NCI-H2196 treated with DMSO at 0.1 percent for 48 hours (cell line): ENCODE measurements at regions not wholly inside any gene's neighbourhood (a gene's known extent, or its start where the extent isn't known, plus 50 kb on each side); places are given as distances from the start of the nearest gene placed in this dataset.
"Not testable (repeated sequence)": the region's sequence is repeated elsewhere in the genome, so short reads cannot be mapped to it uniquely, and the experiment has no call there.

Experiments used
- DNase-seq: peaks from one replicate; lab custom pipeline; 2025; ENCODE audit not compliant: unreplicated experiment; lab: John Stamatoyannopoulos, UW

- no peak for DNase-seq
Measured at GRCh38 chr20:12925863-12926793, 82.6 kb upstream of the SPTLC3 start.

GRCh38 chr20:12927489-12927888, 81.3 kb upstream of the SPTLC3 start:
- DNase-seq: no peak

DNA sequence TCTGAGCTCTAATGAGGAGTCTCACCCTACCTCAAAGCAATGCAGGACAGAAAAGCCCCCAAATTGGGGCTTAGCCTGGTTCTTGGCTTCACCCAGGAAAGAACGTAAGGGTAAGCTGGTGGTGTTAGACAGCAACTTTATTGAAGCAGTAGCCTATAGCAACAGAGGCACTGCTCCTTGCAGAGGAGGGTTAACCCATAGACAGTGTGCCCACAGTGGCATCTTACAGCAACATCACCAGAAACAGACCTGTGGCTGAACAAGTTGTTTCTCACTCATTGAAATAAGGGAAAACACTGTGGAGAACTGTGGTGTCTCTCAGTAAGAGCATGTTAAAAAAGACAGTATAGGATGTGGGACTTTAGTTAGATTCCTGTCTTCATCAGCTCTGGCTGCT, 80.4 kb upstream of the SPTLC3 start:
- no peak for DNase-seq

DNA sequence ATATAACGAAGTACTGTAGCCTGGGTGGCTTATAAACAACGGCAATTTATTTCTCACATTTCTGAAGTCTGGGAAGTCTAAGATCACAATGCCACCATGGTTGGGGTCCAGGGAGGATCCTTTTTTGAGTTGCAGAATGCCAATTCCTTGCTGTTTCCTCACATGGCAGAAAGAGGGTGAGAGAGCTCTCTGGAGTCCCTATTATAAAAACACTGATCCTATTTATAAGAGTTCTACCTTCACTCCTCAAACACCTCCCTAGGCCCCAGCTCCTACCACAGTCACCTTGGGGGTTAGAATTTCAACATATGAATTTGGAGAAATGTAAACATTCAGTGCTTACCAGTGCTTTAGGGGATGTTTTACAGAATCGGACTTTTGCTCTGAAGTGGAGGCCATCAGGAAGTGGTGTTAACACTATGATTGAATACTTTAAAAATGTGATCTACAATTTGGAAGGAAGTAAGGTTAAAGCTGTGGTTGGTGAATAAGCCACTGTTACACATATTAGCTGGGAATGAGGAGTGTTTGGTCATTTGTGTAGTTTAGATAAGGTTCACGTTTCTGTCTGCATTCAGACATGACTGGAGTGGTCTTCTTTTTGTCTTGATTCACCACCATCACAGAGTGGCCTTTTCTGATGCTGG, 79.9 kb upstream of the SPTLC3 start:
- DNase-seq: no peak

DNA sequence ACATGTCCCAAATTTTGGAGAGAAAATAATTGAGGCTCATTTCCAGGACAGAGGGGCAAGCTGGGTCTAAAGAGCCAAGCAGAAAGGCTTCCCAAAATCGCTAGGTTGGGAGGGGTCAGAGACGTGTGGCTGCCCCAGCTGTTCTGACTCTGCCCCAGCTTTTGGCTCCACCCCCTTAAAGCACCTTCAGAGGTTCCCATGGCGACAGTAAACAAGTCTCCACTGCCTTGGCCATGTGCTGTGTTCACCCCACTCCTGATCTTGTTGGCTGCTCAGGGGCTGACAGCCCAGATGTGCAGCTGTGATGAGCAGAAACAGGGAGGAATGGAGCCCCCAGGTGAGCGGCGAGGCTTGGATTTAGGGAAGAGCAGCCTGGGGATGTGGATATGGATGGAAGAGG, 72.8 kb upstream of the SPTLC3 start:
- DNase-seq: no peak

GRCh38 chr20:12936524-12936923, 72.2 kb upstream of the SPTLC3 start:
- no peak for DNase-seq

- DNase-seq: no peak
Measured at GRCh38 chr20:12941025-12941424, 67.7 kb upstream of the SPTLC3 start.

GRCh38 chr20:12942123-12942522, 66.6 kb upstream of the SPTLC3 start:
- DNase-seq: no peak

- DNase-seq: no peak
Measured at GRCh38 chr20:12946789-12947188, 62.0 kb upstream of the SPTLC3 start.

DNA sequence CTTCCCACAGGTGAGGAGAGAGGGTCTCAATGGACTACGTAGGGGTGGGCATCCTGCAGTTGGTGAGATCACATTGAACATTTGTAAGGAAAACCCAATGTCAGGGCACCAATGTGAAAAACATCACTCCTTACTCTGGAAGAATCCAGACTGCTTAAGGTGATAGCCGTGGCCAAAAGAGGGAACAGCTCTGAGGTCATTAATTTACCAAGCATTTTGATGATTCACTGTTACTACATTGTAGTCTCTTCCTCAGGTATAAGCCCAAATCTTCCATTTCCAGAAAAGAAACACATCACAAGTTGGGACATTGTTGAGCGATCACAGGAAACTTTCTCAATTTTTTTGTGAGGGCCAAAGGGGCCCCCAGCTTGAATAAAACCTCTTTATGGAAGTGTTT, 61.1 kb upstream of the SPTLC3 start:
- no peak for DNase-seq

DNA sequence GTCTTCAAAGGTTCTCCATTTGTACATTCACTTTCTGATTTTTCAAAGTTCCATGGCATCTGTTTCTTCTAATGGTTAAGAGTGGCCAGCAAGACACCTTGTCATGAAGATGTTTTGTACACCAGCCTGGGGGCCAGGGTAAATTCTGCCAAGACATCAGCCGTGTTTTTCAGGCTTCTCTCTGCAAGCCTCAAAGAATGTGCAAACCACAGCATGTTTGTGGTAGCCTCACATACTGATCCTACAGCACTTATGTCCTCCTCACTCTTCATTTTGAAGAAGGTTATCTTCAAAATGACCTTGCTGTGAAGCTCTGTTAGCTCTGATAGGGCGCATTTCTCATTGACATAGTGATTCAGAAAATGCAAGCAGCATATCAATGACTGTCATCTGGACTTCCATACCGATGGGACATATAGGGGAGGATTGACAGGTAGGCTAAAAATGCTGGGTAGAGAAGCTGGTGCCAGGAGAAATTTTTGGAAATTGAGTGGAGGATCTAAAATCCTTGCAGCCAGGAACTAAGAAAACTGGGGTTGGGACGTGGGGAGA, 59.3 kb upstream of the SPTLC3 start:
- DNase-seq: no peak

DNA sequence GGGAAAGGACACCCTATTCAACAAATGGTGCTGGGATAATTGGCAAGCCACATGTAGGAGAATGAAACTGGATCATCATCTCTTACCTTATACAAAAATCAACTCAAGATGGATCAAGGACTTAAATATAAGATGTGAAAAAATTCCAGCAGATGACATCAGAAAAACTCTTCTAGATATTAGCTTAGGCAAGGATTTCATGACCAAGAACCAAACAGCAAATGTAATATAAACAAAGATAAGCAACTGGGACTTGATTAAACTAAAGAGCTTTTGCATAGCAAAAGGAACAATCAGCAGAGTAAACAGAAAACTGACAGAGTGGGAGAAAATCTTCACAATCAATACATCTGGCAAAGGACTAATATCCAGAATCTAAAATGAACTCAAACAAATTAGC, 54.5 kb upstream of the SPTLC3 start:
- not testable (repeated sequence) for DNase-seq

- no peak for DNase-seq
Measured at GRCh38 chr20:12955611-12956010, 53.2 kb upstream of the SPTLC3 start.

- DNase-seq: no peak
Measured at GRCh38 chr20:12956303-12956702, 52.5 kb upstream of the SPTLC3 start.

DNA sequence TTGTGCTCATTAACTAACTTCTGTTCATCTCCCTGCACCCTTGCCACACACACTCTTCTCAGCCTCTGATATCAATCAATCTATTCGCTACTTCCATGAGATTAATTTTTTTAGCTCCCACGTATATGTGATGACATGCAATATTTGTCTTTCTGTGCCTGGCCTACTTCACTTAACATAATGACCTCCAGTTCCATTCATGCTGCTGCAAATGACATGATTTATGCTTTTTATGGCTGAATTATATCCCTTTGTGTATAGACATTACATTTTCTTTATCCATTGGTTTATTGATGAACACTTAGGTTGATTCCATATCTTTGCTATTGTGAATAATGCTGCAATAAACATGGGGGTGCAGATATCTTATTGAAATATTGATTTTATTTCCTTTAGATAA, 50.8 kb upstream of the SPTLC3 start:
- DNase-seq: no peak
